Right atrium auricular region (tissue), 2 donors: ENCODE measurements at regions not wholly inside any gene's neighbourhood (a gene's known extent, or its start where the extent isn't known, plus 50 kb on each side); places are given as distances from the start of the nearest gene placed in this dataset.

ENCODE experiments used
- DNase-seq: peaks from one replicate; pipeline ENCODE4 v3.0.0-alpha.2; 2019; ENCODE audit warnings: low spot score
- H3K27ac ChIP-seq, 2 donors: fragments of 200-600 bp; sonication (generic); 1 replicate in 1 of 2; 2 replicates in 1 of 2; pipeline ENCODE4 v1.5.1; 2016 to 2019
- H3K27me3 ChIP-seq, 2 donors: fragments of 200-600 bp; sonication (generic); one replicate each; pipeline versions ENCODE4 v1.5.1 to v1.6.0; 2017 to 2019
- H3K36me3 ChIP-seq: fragments of 200-600 bp; sonication (generic); one replicate; pipeline ENCODE4 v1.5.1; 2016
- H3K4me1 ChIP-seq, 2 donors: fragments of 200-600 bp; sonication (generic); one replicate each; pipeline versions ENCODE4 v1.5.1 to v1.6.0; 2017 to 2019
- H3K4me3 ChIP-seq, 2 donors: fragments of 200-600 bp; sonication (generic); 1 replicate in 1 of 2; 2 replicates in 1 of 2; pipeline ENCODE4 v1.5.1; 2017 to 2019; ENCODE audit warnings: mild to moderate bottlenecking in 1 of 2, moderate library complexity in 1 of 2
- H3K9me3 ChIP-seq, 2 donors: fragments of 200-600 bp; sonication (generic); one replicate each; pipeline ENCODE4 v1.5.1; 2019
- TF ChIP-seq, protein P1 (sequence below), 2 donors: fragments of 200-600 bp; sonication (generic); IDR thresholded peaks; one replicate each; pipeline ENCODE4 v1.5.1; 2019; ENCODE audit warnings: antibody characterized with exemption in 2 of 2

DNA sequence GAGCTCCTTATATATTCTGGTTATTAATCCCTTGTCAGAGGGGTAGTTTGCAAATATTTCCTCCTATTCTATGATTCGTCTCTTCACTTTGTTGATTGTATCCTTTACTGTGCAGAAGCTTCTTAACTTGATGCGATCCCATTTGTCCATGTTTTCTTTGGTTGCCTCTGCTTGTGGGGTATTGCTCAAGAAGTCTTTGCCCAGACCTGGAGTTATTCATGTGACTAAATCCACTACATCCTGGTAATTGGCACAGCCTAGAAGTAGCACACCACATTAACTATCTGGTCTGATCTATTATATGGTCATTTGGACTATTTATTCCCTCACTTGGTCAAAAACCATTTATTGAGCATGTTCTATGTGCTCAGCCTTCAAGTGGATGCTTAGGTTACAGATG is 164.8 kb upstream of the ATP11B start:
- TF ChIP-seq, protein P1, sequence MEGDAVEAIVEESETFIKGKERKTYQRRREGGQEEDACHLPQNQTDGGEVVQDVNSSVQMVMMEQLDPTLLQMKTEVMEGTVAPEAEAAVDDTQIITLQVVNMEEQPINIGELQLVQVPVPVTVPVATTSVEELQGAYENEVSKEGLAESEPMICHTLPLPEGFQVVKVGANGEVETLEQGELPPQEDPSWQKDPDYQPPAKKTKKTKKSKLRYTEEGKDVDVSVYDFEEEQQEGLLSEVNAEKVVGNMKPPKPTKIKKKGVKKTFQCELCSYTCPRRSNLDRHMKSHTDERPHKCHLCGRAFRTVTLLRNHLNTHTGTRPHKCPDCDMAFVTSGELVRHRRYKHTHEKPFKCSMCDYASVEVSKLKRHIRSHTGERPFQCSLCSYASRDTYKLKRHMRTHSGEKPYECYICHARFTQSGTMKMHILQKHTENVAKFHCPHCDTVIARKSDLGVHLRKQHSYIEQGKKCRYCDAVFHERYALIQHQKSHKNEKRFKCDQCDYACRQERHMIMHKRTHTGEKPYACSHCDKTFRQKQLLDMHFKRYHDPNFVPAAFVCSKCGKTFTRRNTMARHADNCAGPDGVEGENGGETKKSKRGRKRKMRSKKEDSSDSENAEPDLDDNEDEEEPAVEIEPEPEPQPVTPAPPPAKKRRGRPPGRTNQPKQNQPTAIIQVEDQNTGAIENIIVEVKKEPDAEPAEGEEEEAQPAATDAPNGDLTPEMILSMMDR (IDR thresholded peaks at IDR 0.05): no peak

DNA sequence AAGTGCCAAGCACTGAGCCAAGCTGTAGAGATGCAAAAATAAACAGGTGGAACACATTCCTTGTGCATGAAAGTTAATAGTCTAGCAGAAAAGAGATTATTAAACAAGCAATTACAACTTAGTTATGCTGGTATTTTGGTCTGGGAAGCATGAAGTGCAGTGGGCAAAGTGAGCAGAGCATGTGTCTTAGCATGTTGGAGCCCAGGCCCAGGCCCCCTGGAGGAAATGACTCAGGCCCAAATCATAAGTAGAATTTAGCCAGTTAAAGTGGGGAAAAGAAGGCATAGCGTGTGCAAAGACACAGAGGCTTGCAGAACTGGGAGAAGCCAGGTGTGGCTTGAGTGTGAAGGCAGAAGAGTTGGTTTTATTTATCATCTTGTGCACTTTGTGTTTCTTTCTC is 163.8 kb upstream of the ATP11B start:
- Histone ChIP-seq H3K27ac (no peak overlapping the region), H3K9me3 (no peaks in the 10 kb centered on the region), H3K27me3 (no peaks in the 10 kb centered on the region), H3K4me1 (no peaks in the 10 kb centered on the region), H3K36me3 (no peaks in the 10 kb centered on the region), H3K4me3 (no peak overlapping the region)
- TF ChIP-seq, protein P1 (IDR thresholded peaks at IDR 0.05): no peak
- no peak for DNase-seq

More for the DNA sequence above, 164.8 kb upstream of the ATP11B start:
- no peaks in the 10 kb centered on the region for H3K36me3 ChIP-seq
- H3K27me3 ChIP-seq: no peaks in the 10 kb centered on the region
- H3K4me3 ChIP-seq: no peak overlapping the region
- no peaks in the 10 kb centered on the region for H3K9me3 ChIP-seq
- no peak for DNase-seq
- H3K27ac ChIP-seq: no peak overlapping the region
- H3K4me1 ChIP-seq: no peaks in the 10 kb centered on the region

DNA sequence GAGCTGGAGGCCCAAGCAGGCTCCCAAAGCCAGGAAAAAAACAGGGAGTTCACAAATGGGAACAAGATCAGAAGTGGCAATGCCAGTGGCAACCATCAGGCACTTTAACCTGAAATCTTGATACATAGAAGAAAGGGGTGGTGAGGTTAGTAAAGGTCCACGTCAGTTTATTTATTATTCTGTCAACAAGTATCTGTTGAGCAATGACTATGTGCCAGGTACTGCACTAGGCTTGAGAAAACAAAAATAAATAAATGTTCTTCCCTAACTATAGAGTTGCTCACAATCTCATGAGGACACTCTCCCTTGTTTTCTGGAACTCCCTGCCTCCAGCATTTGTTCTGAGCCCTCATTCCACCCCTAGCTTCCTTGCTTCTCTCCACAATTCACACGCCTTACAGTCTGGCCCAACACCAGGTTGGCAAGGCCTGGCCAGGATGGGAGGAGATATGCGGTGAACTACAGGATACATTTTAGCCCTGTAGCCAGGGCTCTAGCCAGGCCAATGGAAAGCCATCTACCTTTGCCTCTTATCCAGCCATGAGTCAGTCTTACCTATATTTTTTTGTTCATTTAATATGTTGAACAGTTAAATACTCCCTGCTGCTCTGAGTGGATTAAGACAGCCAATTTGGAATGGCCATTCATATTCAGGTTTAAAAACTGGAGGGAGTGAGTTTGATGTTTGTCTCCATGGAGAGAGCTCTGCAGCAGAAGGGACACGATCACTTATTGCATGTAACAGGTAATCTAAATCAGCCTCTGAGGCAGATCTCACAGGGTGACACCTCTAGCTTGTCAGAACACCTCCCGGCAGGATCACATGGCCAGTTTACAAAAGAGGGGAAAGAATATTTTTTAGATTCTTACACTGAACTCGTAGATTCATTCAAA is 161.9 kb upstream of the ATP11B start:
- Histone ChIP-seq H3K36me3 (no peaks in the 10 kb centered on the region), H3K4me3 (no peak overlapping the region), H3K27ac (no peak overlapping the region), H3K27me3 (no peaks in the 10 kb centered on the region), H3K4me1 (no peaks in the 10 kb centered on the region), H3K9me3 (no peaks in the 10 kb centered on the region)
- no peak for DNase-seq
- TF ChIP-seq, protein P1 (IDR thresholded peaks at IDR 0.05): no peak

DNA sequence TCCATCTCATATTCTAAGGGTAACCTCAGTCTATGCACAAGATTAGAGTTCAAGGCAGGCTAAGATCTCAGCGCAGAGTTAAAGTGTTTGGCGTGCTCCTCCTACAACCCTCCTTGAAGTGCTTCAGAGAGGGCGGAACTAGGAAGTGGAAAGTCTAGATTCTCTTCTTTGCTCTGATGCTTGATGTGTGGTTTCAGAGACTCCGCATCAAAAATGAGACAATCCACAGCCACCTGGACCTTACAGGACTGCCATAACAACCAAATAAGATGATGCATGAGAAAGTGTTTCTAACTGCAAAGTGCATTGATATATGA is 161.3 kb upstream of the ATP11B start:
- DNase-seq: no peak
- Histone ChIP-seq H3K9me3 (no peaks in the 10 kb centered on the region), H3K27me3 (no peaks in the 10 kb centered on the region), H3K4me3 (no peak overlapping the region), H3K27ac (no peak overlapping the region), H3K36me3 (no peaks in the 10 kb centered on the region), H3K4me1 (no peaks in the 10 kb centered on the region)
- TF ChIP-seq, protein P1 (IDR thresholded peaks at IDR 0.05): no peak

DNA sequence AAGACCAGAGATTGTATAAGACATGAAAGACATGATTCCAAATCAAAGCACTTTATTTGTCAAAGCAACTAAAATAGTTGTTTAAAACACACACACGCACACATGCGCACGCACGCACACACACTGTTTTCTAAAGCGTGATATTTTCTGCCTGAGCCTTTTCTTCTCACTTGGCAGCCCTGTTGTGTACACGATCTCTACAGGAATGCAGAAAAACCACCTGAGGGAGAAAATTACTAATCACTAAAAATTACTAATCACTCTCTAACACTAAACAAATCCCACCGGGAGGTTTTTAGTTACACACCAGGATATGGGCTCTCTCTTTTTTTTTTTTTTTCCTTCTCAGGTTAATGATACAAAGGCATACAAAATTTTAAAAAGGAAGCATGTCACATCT is 160.1 kb upstream of the ATP11B start:
- no peaks in the 10 kb centered on the region for H3K36me3 ChIP-seq
- H3K27ac ChIP-seq: no peak overlapping the region
- H3K9me3 ChIP-seq: no peaks in the 10 kb centered on the region
- H3K4me3 ChIP-seq: no peak overlapping the region
- DNase-seq: no peak
- no peaks in the 10 kb centered on the region for H3K27me3 ChIP-seq
- H3K4me1 ChIP-seq: no peaks in the 10 kb centered on the region
- TF ChIP-seq, protein P1 (IDR thresholded peaks at IDR 0.05): no peak

DNA sequence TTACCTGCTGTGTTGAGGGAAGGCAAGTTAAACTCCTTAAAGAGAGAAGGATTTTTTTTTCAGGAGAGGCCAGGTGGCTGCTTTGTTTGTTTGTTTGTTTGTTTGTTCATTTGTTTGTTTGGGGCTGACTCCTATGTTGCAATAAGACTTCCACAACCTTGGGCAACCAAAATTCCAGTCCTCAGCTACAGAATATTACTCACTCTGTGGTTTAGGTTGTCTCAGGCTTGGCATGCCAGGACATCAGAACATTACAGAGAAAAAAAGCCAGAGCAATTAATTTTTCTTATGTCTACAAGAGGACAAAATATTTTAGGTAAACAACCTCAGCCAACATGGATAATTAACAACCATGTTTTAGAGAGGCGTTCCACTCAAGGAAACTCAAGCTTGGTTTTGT is 156.7 kb upstream of the ATP11B start:
- H3K27ac ChIP-seq: no peak overlapping the region
- TF ChIP-seq, protein P1 (IDR thresholded peaks at IDR 0.05): no peak
- H3K4me1 ChIP-seq: no peaks in the 10 kb centered on the region
- no peaks in the 10 kb centered on the region for H3K27me3 ChIP-seq
- H3K4me3 ChIP-seq: no peak overlapping the region
- no peaks in the 10 kb centered on the region for H3K9me3 ChIP-seq
- no peak for DNase-seq
- no peaks in the 10 kb centered on the region for H3K36me3 ChIP-seq
